IMR-90 (cell line): ENCODE measurements at regions not wholly inside any gene's neighbourhood (a gene's known extent, or its start where the extent isn't known, plus 50 kb on each side); places are given as distances from the start of the nearest gene placed in this dataset.

Source experiments
- ATAC-seq: fragments of 200-7000 bp; cut with Tn5 transposase; 2 replicates; pipeline ENCODE4 v1.9.1; 2020; ENCODE audit warnings: low read depth, mild to moderate bottlenecking, moderate library complexity
- BruUV-seq: library from RNA; stranded (reverse); fragments of 400-500 nt; replicated peaks from 2 replicates; lab custom pipeline; 2021; lab: Mats Ljungman, UMichigan
- CTCF ChIA-PET: fragments of 300-600 bp; formaldehyde crosslinking; extraction: SDS; loops from one replicate; lab custom pipeline; 2021; ENCODE audit warnings: antibody characterized with exemption; lab: Yijun Ruan, JAX
- POLR2A ChIA-PET: fragments of 300-600 bp; sonication (Branson Sonifier 250); formaldehyde crosslinking; loops from one replicate; lab custom pipeline; 2022; ENCODE audit warnings: antibody characterized with exemption; ENCODE audit not compliant: unreplicated experiment; lab: Charles Lee
- DNase-seq: peaks from one replicate; pipeline ENCODE4 v3.0.0; 2013
- H2AFZ ChIP-seq: replicated peaks from 2 replicates; pipeline ENCODE3; 2013; ENCODE audit warnings: low read length, mild to moderate bottlenecking; ENCODE audit not compliant: poor library complexity
- H2AK5ac ChIP-seq: 2 replicates; pipeline ENCODE4 v1.6.1; 2013; ENCODE audit warnings: low read depth, low read length, inconsistent platforms
- H2AK9ac ChIP-seq: replicated peaks from 2 replicates; pipeline ENCODE3; 2013; ENCODE audit warnings: mild to moderate bottlenecking, low read depth, low read length, moderate library complexity; ENCODE audit not compliant: poor library complexity
- H2BK120ac ChIP-seq: 2 replicates; pipeline ENCODE4 v1.6.1; 2013; ENCODE audit warnings: low read depth, low read length, inconsistent platforms
- H2BK15ac ChIP-seq: 3 replicates; pipeline ENCODE4 v1.6.1; 2013; ENCODE audit warnings: low read depth, low read length, inconsistent platforms
- H2BK20ac ChIP-seq: 2 replicates; pipeline ENCODE4 v1.6.1; 2013; ENCODE audit warnings: low read depth, mild to moderate bottlenecking, inconsistent platforms, low read length, moderate library complexity
- H2BK5ac ChIP-seq: 2 replicates; pipeline ENCODE4 v1.6.1; 2013; ENCODE audit warnings: mild to moderate bottlenecking, low read depth, low read length, inconsistent platforms; ENCODE audit not compliant: poor library complexity, severe bottlenecking
- H3K14ac ChIP-seq: replicated peaks from 2 replicates; pipeline ENCODE4 v1.6.1; 2013; ENCODE audit warnings: low read depth, low read length, inconsistent platforms
- H3K18ac ChIP-seq: 2 replicates; pipeline ENCODE4 v1.6.1; 2013; ENCODE audit warnings: low read depth, low read length, control low read depth
- H3K23ac ChIP-seq: 2 replicates; pipeline ENCODE4 v1.6.1; 2013; ENCODE audit warnings: low read depth, low read length, inconsistent platforms
- H3K27ac ChIP-seq: 2 replicates; pipeline ENCODE4 v1.5.1; 2013; ENCODE audit warnings: mild to moderate bottlenecking, control low read depth, low read length; ENCODE audit not compliant: insufficient read depth
- H3K27me3 ChIP-seq: 2 replicates; pipeline ENCODE4 v1.6.1; 2013; ENCODE audit warnings: low read length; ENCODE audit not compliant: control insufficient read depth, insufficient read depth
- H3K36me3 ChIP-seq: 2 replicates; pipeline ENCODE4 v1.6.1; 2013; ENCODE audit warnings: low read length, mixed read lengths; ENCODE audit not compliant: control insufficient read depth, insufficient read depth
- H3K4ac ChIP-seq: 2 replicates; pipeline ENCODE4 v1.6.1; 2013; ENCODE audit warnings: low read depth, low read length, inconsistent platforms
- H3K4me1 ChIP-seq: 2 replicates; pipeline ENCODE4 v1.6.1; 2013; ENCODE audit warnings: low read length, mixed read lengths; ENCODE audit not compliant: control insufficient read depth, insufficient read depth
- H3K4me2 ChIP-seq: 2 replicates; pipeline ENCODE4 v1.6.1; 2013; ENCODE audit warnings: low read depth, mild to moderate bottlenecking, control low read depth, low read length, moderate library complexity
- H3K4me3 ChIP-seq: 2 replicates; pipeline ENCODE4 v1.5.1; 2013; ENCODE audit warnings: low read depth, mild to moderate bottlenecking, control low read depth, low read length, moderate library complexity; ENCODE audit not compliant: insufficient read depth
- H3K56ac ChIP-seq: 2 replicates; pipeline ENCODE4 v1.6.1; 2013; ENCODE audit warnings: low read length, inconsistent platforms; ENCODE audit not compliant: insufficient read depth; ENCODE audit errors: extremely low read depth
- H3K79me1 ChIP-seq, 2 experiments: 2 replicates each; pipeline ENCODE4 v1.6.1; 2013; ENCODE audit warnings: low read length in 2 of 2, inconsistent platforms in 1 of 2, low read depth in 1 of 2
- H3K9ac ChIP-seq: 2 replicates; pipeline ENCODE4 v1.6.1; 2013; ENCODE audit warnings: low read depth, low read length, control low read depth
- H3K9me1 ChIP-seq: 2 replicates; pipeline ENCODE4 v1.6.1; 2013; ENCODE audit warnings: low read length, inconsistent platforms; ENCODE audit not compliant: insufficient read depth
- H3K9me3 ChIP-seq: 2 replicates; pipeline ENCODE4 v1.6.1; 2013; ENCODE audit warnings: low read length; ENCODE audit not compliant: control insufficient read depth, insufficient read depth
- H4K20me1 ChIP-seq: 2 replicates; pipeline ENCODE4 v1.6.1; 2013; ENCODE audit warnings: low read length, inconsistent platforms; ENCODE audit not compliant: insufficient read depth
- H4K5ac ChIP-seq: 2 replicates; pipeline ENCODE4 v1.6.1; 2013; ENCODE audit warnings: mild to moderate bottlenecking, low read depth, low read length, control low read depth
- H4K8ac ChIP-seq, 2 experiments: 2 replicates each; pipeline ENCODE4 v1.6.1; 2013; ENCODE audit warnings: low read depth in 2 of 2, low read length in 2 of 2, control low read depth in 1 of 2, inconsistent platforms in 1 of 2
- H4K91ac ChIP-seq: 2 replicates; pipeline ENCODE4 v1.6.1; 2013; ENCODE audit warnings: low read depth, low read length, inconsistent platforms; ENCODE audit not compliant: insufficient read depth
- RCOR1 ChIP-seq: IDR thresholded peaks from 2 replicates; pipeline ENCODE4 v1.6.1; 2012; ENCODE audit warnings: mild to moderate bottlenecking, low read length, improper control_type of control experiment; ENCODE audit not compliant: insufficient replicate concordance
- WGBS, 2 experiments: methylation state at CpG; one replicate each; pipeline versions ENCODE4 v1.1.5 to v1.1.7; 2013; ENCODE audit warnings: missing lambda C conversion rate in 2 of 2; ENCODE audit not compliant: insufficient read length in 1 of 2; ENCODE audit errors: extremely low coverage in 2 of 2; 5-methylcytosine and 5-hydroxymethylcytosine counted together
- dilution Hi-C: fragments of 300-500 bp; cut with HindIII; formaldehyde crosslinking; loops from one replicate; pipeline ENCODE4 v1.14.3; 2018; ENCODE audit warnings: low sequenced_read_pairs; ENCODE audit not compliant: unreplicated experiment
- in situ Hi-C: fragments of 300-500 bp; cut with MboI; formaldehyde crosslinking; loops from 3 replicates; pipeline ENCODE4 v1.14.3; 2019; ENCODE audit warnings: low sequenced_read_pairs, inconsistent platforms, mixed read lengths
- intact Hi-C: fragments of 100-400 bp; cut with micrococcal nuclease; formaldehyde crosslinking; loops from 2 replicates; pipeline ENCODE4 v1.10.0; 2022

DNA sequence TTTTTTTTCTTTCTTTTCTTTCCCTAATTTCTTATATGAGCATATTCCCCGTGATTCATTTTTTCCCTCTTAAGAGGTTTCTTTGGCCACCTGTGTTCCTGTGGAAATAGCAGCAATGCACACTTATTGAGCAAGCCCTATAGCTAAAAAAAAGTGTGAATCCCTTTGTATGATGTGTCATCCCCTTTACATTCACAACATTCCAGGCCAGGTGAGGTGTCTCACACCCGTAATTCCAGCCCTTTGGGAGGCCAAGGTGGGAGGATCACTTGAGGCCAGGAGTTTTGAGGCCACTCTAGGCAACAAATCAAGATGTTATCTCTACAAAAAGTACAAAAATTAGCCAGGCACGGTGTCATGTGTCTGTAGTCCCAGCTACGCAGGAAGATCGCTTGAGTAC, 700.4 kb upstream of the TBX3 start:
- intact Hi-C loops (no loop called here), dilution Hi-C loops (no loop called here), in situ Hi-C loops (no loop called here)
- ChIA-PET CTCF (no interaction called here), POLR2A (no interaction called here)
- Histone ChIP-seq H3K18ac (no peak overlapping the region), H3K27me3 (peaks cover 3% of the 10 kb centered on the region; the same call in 1 of the 2 replicates), H3K9ac (no peak overlapping the region), H2BK120ac (no peak overlapping the region), H4K20me1 (no peaks in the 10 kb centered on the region), H3K4me2 (no peak overlapping the region), H4K5ac (no peak overlapping the region), H2AFZ (no peak overlapping the region), H2BK5ac (no peak overlapping the region), H3K79me1 (no peaks in the 10 kb centered on the region), H2AK5ac (no peak overlapping the region), H3K36me3 (no peaks in the 10 kb centered on the region), H2BK15ac (no peak overlapping the region), H4K91ac (no peak overlapping the region), H2BK20ac (no peak overlapping the region), H3K4ac (no peak overlapping the region), H3K56ac (no peak overlapping the region), H3K27ac (no peak overlapping the region), H3K9me1 (peaks cover 5% of the 10 kb centered on the region; the same call in 1 of the 2 replicates), H4K8ac (no peak overlapping the region), H3K14ac (no peak overlapping the region), H3K4me3 (no peak overlapping the region), H3K23ac (no peak overlapping the region), H3K9me3 (no peaks in the 10 kb centered on the region), H3K4me1 (0 out of 2 replicates have a peak, but pooled peaks cover 1% of the 10 kb centered on the region), H2AK9ac (no peak overlapping the region)
- ATAC-seq, result no peak
- DNase-seq, result no peak
- no peak for TF ChIP-seq RCOR1
- no TSS peak for BruUV-seq
- no CpG with 5 or more reads among the region's 5 CpGs for WGBS, 2 experiments
